SJSA1 (cell line): ENCODE measurements at regions not wholly inside any gene's neighbourhood (a gene's known extent, or its start where the extent isn't known, plus 50 kb on each side); places are given as distances from the start of the nearest gene placed in this dataset.

Source experiments
- DNase-seq, 2 experiments: peaks; one replicate each; pipeline ENCODE4 v3.0.0-alpha.2; 2015 to 2020; ENCODE audit warnings: low spot score in 2 of 2, low read depth in 1 of 2
- H3K27ac ChIP-seq: fragments of 250-450 bp; sonication (Bioruptor Pico); 2 replicates; pipeline ENCODE4 v1.5.1; 2020; ENCODE audit warnings: mild to moderate bottlenecking, moderate library complexity
- H3K27me3 ChIP-seq: fragments of 250-450 bp; sonication (Bioruptor Pico); replicated peaks from 2 replicates; pipeline ENCODE4 v1.5.1; 2020; ENCODE audit warnings: mild to moderate bottlenecking, moderate library complexity
- H3K36me3 ChIP-seq: fragments of 250-450 bp; sonication (Bioruptor Pico); 2 replicates; pipeline ENCODE4 v1.5.1; 2020; ENCODE audit warnings: mild to moderate bottlenecking
- H3K4me1 ChIP-seq: fragments of 250-450 bp; sonication (Bioruptor Pico); replicated peaks from 2 replicates; pipeline ENCODE4 v1.6.1; 2021; ENCODE audit warnings: mild to moderate bottlenecking
- H3K4me3 ChIP-seq: fragments of 250-450 bp; sonication (Bioruptor Pico); 2 replicates; pipeline ENCODE4 v1.5.1; 2020; ENCODE audit warnings: mild to moderate bottlenecking
- H3K9me3 ChIP-seq: fragments of 250-450 bp; sonication (Bioruptor Pico); replicated peaks from 2 replicates; pipeline ENCODE4 v1.5.1; 2020; ENCODE audit warnings: mild to moderate bottlenecking

- Histone ChIP-seq H3K4me1 (no peaks in the 10 kb centered on the region), H3K27ac (no peak overlapping the region), H3K27me3 (no peaks in the 10 kb centered on the region), H3K4me3 (no peak overlapping the region), H3K36me3 (no peaks in the 10 kb centered on the region), H3K9me3 (no peaks in the 10 kb centered on the region)
- DNase-seq: no peak
Measured at GRCh38 chr16:64507240-64508024, 614.4 kb downstream of the CDH11 start.

GRCh38 chr16:64499211-64499610, 622.7 kb downstream of the CDH11 start:
- no peaks in the 10 kb centered on the region for H3K4me1 ChIP-seq
- no peaks in the 10 kb centered on the region for H3K9me3 ChIP-seq
- H3K36me3 ChIP-seq: no peaks in the 10 kb centered on the region
- H3K27ac ChIP-seq: no peak overlapping the region
- no peaks in the 10 kb centered on the region for H3K27me3 ChIP-seq
- DNase-seq: no peak
- H3K4me3 ChIP-seq: no peak overlapping the region

DNA sequence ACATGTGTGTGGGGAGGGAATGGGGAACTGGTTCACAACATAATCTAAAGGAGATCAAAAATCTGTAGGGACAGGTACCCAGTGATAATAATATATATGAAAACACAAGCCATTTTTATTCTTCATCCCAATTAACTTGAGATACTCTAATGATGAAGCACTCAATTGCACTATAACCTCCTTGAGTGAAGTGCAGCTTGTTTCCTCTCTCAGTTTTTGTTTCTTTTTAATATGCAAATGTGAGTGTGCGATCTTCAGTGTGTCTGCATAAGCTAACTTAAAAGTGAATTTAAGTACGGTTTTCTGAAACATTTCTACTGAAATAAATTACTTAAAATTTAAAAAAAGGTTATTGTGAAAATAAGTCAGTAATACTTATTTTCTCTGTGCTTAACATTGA, 623.5 kb downstream of the CDH11 start:
- no peak for DNase-seq
- H3K4me3 ChIP-seq: no peak overlapping the region

DNA sequence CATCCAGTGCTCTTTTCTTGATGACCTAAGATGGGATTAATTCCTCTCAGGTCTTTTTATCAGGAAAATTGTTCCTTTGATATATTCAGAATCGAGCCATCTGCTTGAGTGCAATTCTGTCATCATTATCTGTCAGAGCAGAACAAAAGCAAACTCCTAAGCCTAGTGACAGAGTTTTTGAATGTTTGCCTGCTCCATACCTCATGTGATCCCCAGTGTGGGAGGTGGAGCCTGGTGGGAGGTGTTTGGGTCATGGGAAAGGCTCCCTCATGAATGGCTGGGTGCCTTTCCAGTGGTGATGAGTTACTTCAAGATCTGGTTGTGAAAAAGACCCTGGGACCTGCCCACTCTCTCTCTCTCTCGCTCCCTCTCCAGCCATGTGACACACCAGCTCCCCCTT, 628.2 kb downstream of the CDH11 start:
- no peaks in the 10 kb centered on the region for H3K9me3 ChIP-seq
- H3K27me3 ChIP-seq: no peaks in the 10 kb centered on the region
- no peak overlapping the region for H3K27ac ChIP-seq
- DNase-seq: no peak
- no peak overlapping the region for H3K4me3 ChIP-seq
- no peaks in the 10 kb centered on the region for H3K4me1 ChIP-seq
- H3K36me3 ChIP-seq: no peaks in the 10 kb centered on the region

More for the DNA sequence above, 623.5 kb downstream of the CDH11 start:
- H3K36me3 ChIP-seq: no peaks in the 10 kb centered on the region
- H3K27ac ChIP-seq: no peak overlapping the region
- H3K4me1 ChIP-seq: no peaks in the 10 kb centered on the region
- H3K27me3 ChIP-seq: no peaks in the 10 kb centered on the region
- H3K9me3 ChIP-seq: no peaks in the 10 kb centered on the region

- no peaks in the 10 kb centered on the region for H3K36me3 ChIP-seq
- no peaks in the 10 kb centered on the region for H3K27me3 ChIP-seq
- H3K4me1 ChIP-seq: no peaks in the 10 kb centered on the region
- no peak overlapping the region for H3K4me3 ChIP-seq
- no peak overlapping the region for H3K27ac ChIP-seq
- no peak for DNase-seq
- no peaks in the 10 kb centered on the region for H3K9me3 ChIP-seq
Measured at GRCh38 chr16:64489449-64489848, 632.4 kb downstream of the CDH11 start.

DNA sequence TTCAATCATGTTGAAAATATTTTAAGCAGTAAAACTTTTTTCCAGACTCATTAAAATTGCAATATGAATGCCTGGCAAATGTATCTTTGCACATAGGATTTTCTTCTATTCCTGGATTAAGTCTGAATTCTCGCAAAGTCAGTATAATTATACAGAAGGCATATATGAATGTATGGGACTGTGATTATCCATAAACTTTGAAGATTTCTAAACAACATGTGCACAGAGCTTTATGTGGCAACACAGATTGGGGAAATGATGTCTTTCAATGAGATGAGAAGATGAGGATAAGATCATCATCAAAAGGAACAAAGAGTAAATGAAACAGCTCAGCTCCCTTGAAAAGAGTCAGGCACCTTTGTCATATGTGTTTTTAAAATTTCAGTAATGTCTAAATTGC, 635.3 kb downstream of the CDH11 start:
- no peak overlapping the region for H3K4me3 ChIP-seq
- no peak overlapping the region for H3K27ac ChIP-seq
- no peaks in the 10 kb centered on the region for H3K36me3 ChIP-seq
- DNase-seq: no peak
- H3K9me3 ChIP-seq: no peaks in the 10 kb centered on the region
- no peaks in the 10 kb centered on the region for H3K4me1 ChIP-seq
- no peaks in the 10 kb centered on the region for H3K27me3 ChIP-seq

DNA sequence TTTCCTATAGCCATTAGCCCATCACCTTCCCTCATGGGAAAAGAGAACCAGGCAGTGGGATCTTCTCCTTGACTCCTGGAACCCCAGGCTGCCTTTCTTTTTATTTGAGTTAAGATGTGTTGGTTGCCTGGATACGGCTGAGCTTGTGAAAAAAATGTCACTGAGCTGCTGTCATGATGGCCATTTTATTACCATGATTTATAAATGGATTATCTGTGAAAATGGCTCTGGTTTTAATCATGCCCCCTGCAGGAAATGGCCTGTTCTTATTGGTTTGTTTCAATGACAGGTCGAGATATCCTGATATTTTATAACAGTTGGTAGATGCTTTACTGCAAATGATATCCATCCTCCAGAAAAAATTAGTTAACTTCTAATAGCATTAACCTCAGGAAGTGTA, 640.4 kb downstream of the CDH11 start:
- no peak overlapping the region for H3K4me3 ChIP-seq
- no peaks in the 10 kb centered on the region for H3K9me3 ChIP-seq
- H3K4me1 ChIP-seq: 0 out of 2 replicates have a peak, but pooled peaks cover 4% of the 10 kb centered on the region
- DNase-seq: no peak
- H3K36me3 ChIP-seq: no peaks in the 10 kb centered on the region
- H3K27me3 ChIP-seq: no peaks in the 10 kb centered on the region
- H3K27ac ChIP-seq: no peak overlapping the region

GRCh38 chr16:64478252-64478906, 643.5 kb downstream of the CDH11 start:
- 0 out of 2 replicates have a peak, but pooled peaks cover 4% of the 10 kb centered on the region for H3K4me1 ChIP-seq
- no peaks in the 10 kb centered on the region for H3K36me3 ChIP-seq
- no peaks in the 10 kb centered on the region for H3K27me3 ChIP-seq
- H3K4me3 ChIP-seq: no peak overlapping the region
- peak in 1 of 2 experiments; percentile 4 for DNase-seq
- no peaks in the 10 kb centered on the region for H3K9me3 ChIP-seq
- H3K27ac ChIP-seq: no peak overlapping the region

- DNase-seq: peak in 1 of 2 experiments; percentile 1
- H3K36me3 ChIP-seq: no peaks in the 10 kb centered on the region
- no peak overlapping the region for H3K27ac ChIP-seq
- no peaks in the 10 kb centered on the region for H3K27me3 ChIP-seq
- no peaks in the 10 kb centered on the region for H3K9me3 ChIP-seq
- 0 out of 2 replicates have a peak, but pooled peaks cover 4% of the 10 kb centered on the region for H3K4me1 ChIP-seq
- no peak overlapping the region for H3K4me3 ChIP-seq
Measured at GRCh38 chr16:64475627-64476351, 646.1 kb downstream of the CDH11 start.

- Histone ChIP-seq H3K27ac (no peak overlapping the region), H3K4me1 (no peaks in the 10 kb centered on the region), H3K9me3 (no peaks in the 10 kb centered on the region), H3K27me3 (no peaks in the 10 kb centered on the region), H3K36me3 (no peaks in the 10 kb centered on the region), H3K4me3 (no peak overlapping the region)
- DNase-seq: no peak
Measured at GRCh38 chr16:64470916-64471315, 650.9 kb downstream of the CDH11 start.

GRCh38 chr16:64469906-64470702, 651.8 kb downstream of the CDH11 start:
- no peak for DNase-seq
- H3K4me3 ChIP-seq: no peak overlapping the region
- no peak overlapping the region for H3K27ac ChIP-seq
- H3K36me3 ChIP-seq: no peaks in the 10 kb centered on the region
- no peaks in the 10 kb centered on the region for H3K9me3 ChIP-seq
- H3K27me3 ChIP-seq: no peaks in the 10 kb centered on the region
- no peaks in the 10 kb centered on the region for H3K4me1 ChIP-seq

- H3K27me3 ChIP-seq: no peaks in the 10 kb centered on the region
- H3K36me3 ChIP-seq: no peaks in the 10 kb centered on the region
- H3K9me3 ChIP-seq: no peaks in the 10 kb centered on the region
- no peak overlapping the region for H3K27ac ChIP-seq
- no peak for DNase-seq
- no peaks in the 10 kb centered on the region for H3K4me1 ChIP-seq
- no peak overlapping the region for H3K4me3 ChIP-seq
Measured at GRCh38 chr16:64469351-64469750, 652.5 kb downstream of the CDH11 start.

- no peak for DNase-seq
- H3K27ac ChIP-seq: no peak overlapping the region
- H3K36me3 ChIP-seq: no peaks in the 10 kb centered on the region
- H3K27me3 ChIP-seq: no peaks in the 10 kb centered on the region
- H3K4me1 ChIP-seq: no peaks in the 10 kb centered on the region
- H3K4me3 ChIP-seq: no peak overlapping the region
- no peaks in the 10 kb centered on the region for H3K9me3 ChIP-seq
Measured at GRCh38 chr16:64468515-64469090, 653.3 kb downstream of the CDH11 start.
